ENCODE measurements at regions not wholly inside any gene's neighbourhood (a gene's known extent, or its start where the extent isn't known, plus 50 kb on each side); places are given as distances from the start of the nearest gene placed in this dataset.
"Not testable (repeated sequence)": the region's sequence is repeated elsewhere in the genome, so short reads cannot be mapped to it uniquely, and the experiment has no call there.

DNA sequence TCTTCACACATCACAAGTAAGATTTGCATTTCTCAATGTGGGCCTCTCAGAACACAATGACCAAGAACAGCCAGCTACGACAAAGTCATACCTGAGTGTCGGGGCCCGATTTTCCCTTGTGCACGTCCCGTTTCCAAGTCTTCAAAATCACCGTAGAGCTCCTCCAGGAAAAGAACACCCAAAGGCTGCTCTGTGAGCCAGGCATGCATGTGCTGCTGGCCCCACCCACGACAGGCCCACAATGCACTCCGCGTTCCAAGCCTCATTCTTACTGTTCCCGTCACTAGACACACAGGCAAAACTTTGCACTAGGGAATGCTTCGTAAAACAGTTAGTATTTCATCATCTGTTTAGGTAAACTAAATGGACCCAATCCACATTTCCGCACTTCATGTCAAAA is 549.6 kb downstream of the FOXD4L6 start:
- not testable (repeated sequence) for TF ChIP-seq POLR2A (IDR thresholded peaks at IDR 0.05)
- TF ChIP-seq, protein P1, sequence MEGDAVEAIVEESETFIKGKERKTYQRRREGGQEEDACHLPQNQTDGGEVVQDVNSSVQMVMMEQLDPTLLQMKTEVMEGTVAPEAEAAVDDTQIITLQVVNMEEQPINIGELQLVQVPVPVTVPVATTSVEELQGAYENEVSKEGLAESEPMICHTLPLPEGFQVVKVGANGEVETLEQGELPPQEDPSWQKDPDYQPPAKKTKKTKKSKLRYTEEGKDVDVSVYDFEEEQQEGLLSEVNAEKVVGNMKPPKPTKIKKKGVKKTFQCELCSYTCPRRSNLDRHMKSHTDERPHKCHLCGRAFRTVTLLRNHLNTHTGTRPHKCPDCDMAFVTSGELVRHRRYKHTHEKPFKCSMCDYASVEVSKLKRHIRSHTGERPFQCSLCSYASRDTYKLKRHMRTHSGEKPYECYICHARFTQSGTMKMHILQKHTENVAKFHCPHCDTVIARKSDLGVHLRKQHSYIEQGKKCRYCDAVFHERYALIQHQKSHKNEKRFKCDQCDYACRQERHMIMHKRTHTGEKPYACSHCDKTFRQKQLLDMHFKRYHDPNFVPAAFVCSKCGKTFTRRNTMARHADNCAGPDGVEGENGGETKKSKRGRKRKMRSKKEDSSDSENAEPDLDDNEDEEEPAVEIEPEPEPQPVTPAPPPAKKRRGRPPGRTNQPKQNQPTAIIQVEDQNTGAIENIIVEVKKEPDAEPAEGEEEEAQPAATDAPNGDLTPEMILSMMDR (IDR thresholded peaks at IDR 0.05), result not testable (repeated sequence)

Measured in esophagus squamous epithelium (tissue), 4 donors.